ENCODE measurements at regions not wholly inside any gene's neighbourhood (a gene's known extent, or its start where the extent isn't known, plus 50 kb on each side); places are given as distances from the start of the nearest gene placed in this dataset.
A peak's percentile ranks its signal among the peaks of the same experiment; 100 is the strongest.

DNA sequence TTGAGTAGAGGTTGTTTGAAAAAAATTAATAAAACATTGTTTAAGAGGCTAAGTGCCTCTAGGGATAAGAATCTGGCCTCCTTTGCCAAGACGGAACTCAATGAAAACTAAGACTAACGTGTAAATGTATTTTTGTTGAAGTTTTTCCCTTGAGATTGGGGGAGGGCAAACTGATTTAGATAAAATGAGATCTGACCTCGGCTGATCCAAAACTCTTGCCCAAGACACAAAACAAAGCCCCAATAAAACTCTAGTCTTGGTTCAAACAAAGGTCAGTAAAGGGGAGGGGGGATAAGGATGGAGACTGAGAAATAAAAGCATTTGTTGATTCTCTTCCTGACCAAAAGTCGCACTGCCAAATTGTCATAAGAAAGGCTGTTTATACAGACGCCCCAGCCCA lies 134.8 kb upstream of the DPT start:
- no peak overlapping the region for H3K4me3 ChIP-seq (replicated peaks in 1 of 2; ENCODE audit: low read depth in 2 of 2, low read length in 2 of 2)
- peak in 1 of 2 donors; percentile 15 for DNase-seq (ENCODE audit: low read depth in 2 of 2)
- TF ChIP-seq, protein P1, sequence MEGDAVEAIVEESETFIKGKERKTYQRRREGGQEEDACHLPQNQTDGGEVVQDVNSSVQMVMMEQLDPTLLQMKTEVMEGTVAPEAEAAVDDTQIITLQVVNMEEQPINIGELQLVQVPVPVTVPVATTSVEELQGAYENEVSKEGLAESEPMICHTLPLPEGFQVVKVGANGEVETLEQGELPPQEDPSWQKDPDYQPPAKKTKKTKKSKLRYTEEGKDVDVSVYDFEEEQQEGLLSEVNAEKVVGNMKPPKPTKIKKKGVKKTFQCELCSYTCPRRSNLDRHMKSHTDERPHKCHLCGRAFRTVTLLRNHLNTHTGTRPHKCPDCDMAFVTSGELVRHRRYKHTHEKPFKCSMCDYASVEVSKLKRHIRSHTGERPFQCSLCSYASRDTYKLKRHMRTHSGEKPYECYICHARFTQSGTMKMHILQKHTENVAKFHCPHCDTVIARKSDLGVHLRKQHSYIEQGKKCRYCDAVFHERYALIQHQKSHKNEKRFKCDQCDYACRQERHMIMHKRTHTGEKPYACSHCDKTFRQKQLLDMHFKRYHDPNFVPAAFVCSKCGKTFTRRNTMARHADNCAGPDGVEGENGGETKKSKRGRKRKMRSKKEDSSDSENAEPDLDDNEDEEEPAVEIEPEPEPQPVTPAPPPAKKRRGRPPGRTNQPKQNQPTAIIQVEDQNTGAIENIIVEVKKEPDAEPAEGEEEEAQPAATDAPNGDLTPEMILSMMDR (IDR thresholded peaks at IDR 0.05; ENCODE audit: low read depth, low read length): no peak

DNA sequence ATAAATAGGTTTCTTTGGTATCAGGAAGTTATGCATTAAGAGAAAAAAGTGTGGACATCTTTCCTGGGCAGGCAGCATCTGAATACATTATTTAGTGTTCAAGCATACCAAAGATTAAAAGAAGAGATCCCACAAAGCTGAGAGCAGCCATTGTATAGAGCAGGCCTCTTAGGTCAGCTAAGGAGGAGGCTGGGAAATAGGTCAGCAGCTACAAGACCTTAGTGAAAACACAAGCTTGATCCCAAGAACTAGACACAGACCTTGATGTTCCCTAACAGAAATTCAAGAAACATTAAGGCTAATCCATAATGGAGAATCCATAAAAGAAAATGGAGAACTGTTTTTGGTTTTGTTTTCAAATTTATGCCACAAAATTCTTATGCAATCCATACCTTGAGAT lies 135.3 kb upstream of the DPT start:
- H3K4me3 ChIP-seq (replicated peaks in 1 of 2; ENCODE audit: low read depth in 2 of 2, low read length in 2 of 2): no peak overlapping the region
- TF ChIP-seq, protein P1 (IDR thresholded peaks at IDR 0.05; ENCODE audit: low read depth, low read length): no peak
- DNase-seq (ENCODE audit: low read depth in 2 of 2): no peak

DNA sequence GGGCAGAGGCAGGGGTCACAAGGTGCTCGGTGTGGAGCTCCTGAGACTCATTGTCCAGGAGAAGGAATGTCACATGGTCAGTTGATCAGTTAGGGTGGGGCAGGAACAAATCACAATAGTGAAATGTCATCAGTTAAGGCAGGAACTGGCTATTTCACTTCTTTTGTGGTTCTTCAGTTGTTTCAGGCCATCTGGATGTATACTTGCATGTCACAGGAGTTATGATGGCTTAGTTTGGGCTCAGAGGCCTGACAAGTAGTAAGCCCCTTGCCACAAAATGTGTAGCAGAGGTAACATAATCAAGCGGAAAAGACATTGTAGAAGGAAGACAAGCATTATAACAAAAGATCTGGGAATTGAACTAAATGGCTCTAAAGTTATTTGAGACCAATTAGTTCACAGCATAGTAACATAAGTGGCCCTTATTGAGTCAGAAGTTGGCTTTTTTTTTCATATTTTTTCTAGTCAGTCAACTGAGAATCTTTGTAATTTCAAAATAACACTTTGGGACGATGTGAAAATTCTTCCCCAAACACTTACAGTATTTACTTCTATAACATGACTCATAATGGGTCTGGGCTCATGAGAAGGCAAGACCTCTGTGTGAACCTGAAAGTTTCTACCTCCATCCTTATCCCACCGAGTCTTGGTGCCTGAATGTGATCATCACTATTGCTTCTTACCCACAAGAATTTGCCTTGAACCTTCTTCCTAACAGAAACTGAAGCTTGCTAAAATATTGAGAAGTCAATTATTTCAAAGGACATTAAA lies 137.0 kb upstream of the DPT start:
- no peak overlapping the region for H3K4me3 ChIP-seq (replicated peaks in 1 of 2; ENCODE audit: low read depth in 2 of 2, low read length in 2 of 2)
- TF ChIP-seq, protein P1 (IDR thresholded peaks at IDR 0.05; ENCODE audit: low read depth, low read length): no peak

DNA sequence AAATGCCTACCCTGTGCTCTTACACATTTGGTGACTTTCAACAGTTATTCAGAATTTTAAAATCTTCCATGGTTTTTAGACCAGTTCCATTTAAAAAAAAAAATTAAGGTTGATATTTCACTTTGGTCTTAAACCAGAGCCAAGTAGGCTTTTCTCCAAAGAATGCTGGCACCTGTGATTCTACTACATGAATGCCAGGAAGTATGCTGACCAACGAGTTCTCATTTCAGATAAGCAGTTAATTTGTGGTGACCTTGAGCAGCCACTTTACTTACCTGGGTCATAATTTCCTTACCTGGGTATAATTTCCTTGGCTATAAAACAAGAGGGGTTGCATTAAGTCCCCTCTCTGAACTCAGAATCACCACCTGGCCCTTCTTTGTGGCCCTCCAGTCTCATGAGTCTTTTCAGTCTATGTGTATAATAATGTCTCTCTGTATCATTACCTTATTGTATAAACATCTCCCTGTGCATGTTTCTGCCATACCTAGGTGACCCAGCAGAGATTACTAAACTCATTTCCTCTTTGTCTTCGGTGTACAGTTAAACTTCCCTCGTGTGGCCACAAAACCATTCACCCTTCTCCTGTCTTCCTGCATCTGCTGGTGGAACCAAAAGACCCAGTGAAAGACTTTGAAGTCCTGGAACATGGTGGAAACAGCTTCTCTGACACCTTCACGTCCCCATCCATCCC lies 139.1 kb upstream of the DPT start:
- DNase-seq (ENCODE audit: low read depth in 2 of 2): no peak
- TF ChIP-seq, protein P1 (IDR thresholded peaks at IDR 0.05; ENCODE audit: low read depth, low read length): no peak
- no peak overlapping the region for H3K4me3 ChIP-seq (replicated peaks in 1 of 2; ENCODE audit: low read depth in 2 of 2, low read length in 2 of 2)

More for the DNA sequence above, 137.0 kb upstream of the DPT start:
- DNase-seq (ENCODE audit: low read depth in 2 of 2): no peak

DNA sequence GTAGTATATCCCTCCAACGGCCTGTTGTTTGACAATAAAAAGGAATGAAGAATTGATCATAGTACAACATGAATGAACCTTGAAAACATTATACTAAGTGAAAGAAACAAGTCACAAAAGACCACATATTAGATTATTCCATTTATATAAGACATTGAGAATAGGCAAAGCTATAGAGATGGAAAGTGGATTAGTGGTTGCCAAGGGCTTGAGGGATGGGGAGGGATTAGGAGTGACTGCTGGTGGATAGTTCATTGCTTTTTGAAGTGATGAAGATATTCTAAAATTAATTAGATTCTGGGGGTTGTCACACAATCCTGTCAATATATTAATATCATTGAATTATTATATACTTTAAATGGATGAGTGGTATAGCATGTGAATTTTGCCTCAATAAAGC lies 142.5 kb upstream of the DPT start:
- TF ChIP-seq, protein P1 (IDR thresholded peaks at IDR 0.05; ENCODE audit: low read depth, low read length): no peak
- DNase-seq (ENCODE audit: low read depth in 2 of 2): no peak
- H3K4me3 ChIP-seq (replicated peaks in 1 of 2; ENCODE audit: low read depth in 2 of 2, low read length in 2 of 2): no peak overlapping the region

DNA sequence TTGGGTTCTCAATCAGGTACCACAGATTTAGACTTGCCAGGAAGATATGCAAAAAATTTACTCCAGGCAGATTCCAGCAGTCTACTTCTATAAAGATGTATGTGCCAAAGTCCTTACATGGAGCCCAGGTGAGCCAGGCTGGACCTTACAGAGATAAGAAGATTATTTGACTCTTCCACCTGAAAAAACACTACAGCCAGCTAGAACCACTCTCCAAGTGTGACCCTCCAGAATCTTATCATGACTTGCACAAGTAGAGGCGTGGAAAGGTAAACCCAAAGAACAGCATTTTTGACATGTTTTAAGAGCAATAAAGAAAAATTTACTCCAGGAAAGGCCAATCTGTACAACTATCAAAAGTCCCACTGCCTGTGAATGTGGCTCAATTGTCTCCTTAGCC lies 146.8 kb upstream of the DPT start:
- H3K4me3 ChIP-seq (replicated peaks in 1 of 2; ENCODE audit: low read depth in 2 of 2, low read length in 2 of 2): no peak overlapping the region
- DNase-seq (ENCODE audit: low read depth in 2 of 2): no peak
- TF ChIP-seq, protein P1 (IDR thresholded peaks at IDR 0.05; ENCODE audit: low read depth, low read length): no peak

Data from cardiac fibroblast (primary cell).